DMS114 treated with DMSO at 0.1 percent for 48 hours (cell line): ENCODE measurements at regions not wholly inside any gene's neighbourhood (a gene's known extent, or its start where the extent isn't known, plus 50 kb on each side); places are given as distances from the start of the nearest gene placed in this dataset.

Experiments
- DNase-seq: peaks from one replicate; lab custom pipeline; 2025; ENCODE audit not compliant: unreplicated experiment; lab: John Stamatoyannopoulos, UW

GRCh38 chr16:5837007-5837670, 739.5 kb upstream of the EEF2KMT start:
- no peak for DNase-seq

GRCh38 chr16:5835876-5836275, 738.3 kb upstream of the EEF2KMT start:
- DNase-seq = no peak

DNA sequence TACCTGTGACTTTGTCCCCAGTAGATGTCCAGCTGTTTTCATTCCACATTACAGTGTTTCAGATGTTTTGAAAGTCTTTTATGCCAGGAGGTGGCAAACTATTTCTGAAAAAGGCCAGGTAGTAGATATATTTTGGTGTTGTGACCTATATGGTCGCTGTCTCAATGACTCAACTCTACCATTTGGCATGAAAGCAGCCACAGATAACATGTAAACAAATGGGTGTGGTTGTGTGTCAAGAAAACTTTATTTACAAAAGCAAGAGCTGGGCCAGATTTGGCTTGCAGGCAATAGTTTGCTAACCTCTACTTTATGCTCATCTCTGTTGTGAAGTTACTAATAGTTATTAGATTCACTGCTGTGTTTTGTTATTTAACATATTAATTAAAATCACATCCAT, 728.7 kb upstream of the EEF2KMT start:
- DNase-seq = no peak

DNA sequence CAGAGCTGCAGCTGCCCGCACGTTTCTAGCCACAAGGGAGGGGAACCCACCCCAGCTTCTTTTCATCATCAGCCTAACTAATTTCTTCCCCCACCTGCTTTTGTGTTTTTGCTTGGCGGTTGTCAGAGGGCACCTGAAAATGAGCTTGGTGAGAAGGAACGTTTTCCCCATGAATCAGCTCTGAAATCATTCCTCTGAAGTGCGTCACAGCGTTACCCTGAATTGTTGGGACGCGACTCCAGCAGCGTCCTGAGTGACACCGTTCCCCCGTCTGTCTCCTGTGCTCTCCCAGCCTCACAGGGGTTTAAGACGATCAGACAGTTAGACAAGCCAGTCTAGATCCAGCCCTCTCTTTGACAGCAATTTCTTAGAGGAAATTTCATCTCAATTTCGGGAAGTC, 722.9 kb upstream of the EEF2KMT start:
- DNase-seq = no peak

GRCh38 chr16:5815570-5816237, 718.1 kb upstream of the EEF2KMT start:
- DNase-seq = no peak

- DNase-seq = no peak
Observed at GRCh38 chr16:5801396-5801795, 703.8 kb upstream of the EEF2KMT start.

GRCh38 chr16:5793556-5793955, 696.0 kb upstream of the EEF2KMT start:
- no peak for DNase-seq

DNA sequence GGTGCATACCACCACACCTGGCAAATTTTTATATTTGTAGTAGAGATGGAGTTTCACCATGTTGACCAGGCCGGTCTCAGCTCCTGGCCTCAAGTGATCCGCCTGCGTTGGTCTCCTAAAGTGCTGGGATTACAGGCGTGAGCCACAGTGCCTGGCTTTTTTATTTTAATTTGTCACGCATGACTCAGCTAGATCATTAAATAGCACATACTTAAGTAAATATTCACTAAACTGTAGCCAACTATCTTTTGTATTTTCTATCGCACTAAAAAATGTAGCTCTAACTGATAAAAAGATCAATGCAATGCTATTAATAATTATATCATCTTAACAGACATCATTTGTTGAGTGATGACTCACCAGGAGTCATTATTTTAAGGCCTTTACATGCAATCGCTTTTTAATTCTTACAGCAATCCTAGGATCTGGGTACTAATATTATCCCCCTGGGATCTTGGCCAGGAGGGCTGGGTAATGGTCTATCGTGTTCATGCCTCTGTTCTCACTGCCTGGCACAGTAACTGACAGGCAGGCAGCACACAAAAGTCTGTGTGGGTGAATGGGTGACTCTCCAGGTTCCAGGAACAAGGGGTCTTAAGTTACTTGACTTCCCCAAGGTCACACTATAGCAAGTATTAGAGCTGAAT, 693.5 kb upstream of the EEF2KMT start:
- no peak for DNase-seq

- DNase-seq = no peak
Observed at GRCh38 chr16:5790512-5790911, 692.9 kb upstream of the EEF2KMT start.

- no peak for DNase-seq
Observed at GRCh38 chr16:5789033-5789432, 691.4 kb upstream of the EEF2KMT start.

GRCh38 chr16:5781436-5781835, 683.8 kb upstream of the EEF2KMT start:
- no peak for DNase-seq

GRCh38 chr16:5776876-5777275, 679.3 kb upstream of the EEF2KMT start:
- no peak for DNase-seq

DNA sequence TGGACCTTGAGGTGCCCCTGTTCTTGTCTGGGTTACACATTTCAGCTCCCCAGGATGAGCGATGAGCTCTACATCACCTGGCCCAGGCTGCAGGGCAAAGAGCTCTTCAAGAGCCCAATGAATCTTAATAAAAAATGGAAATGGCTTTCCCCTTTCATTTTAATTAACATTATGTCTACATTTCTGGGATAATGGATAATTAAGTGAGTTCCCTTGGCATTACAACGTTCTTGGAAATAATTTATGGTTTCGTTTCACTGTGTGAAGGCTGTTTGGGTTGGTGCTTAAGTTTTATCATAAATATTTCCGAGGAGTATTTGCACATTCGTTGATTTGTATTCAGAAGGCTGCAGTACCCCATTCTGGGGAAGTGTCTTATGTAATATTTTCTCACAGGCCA, 678.3 kb upstream of the EEF2KMT start:
- DNase-seq = no peak

- no peak for DNase-seq
Observed at GRCh38 chr16:5770118-5770517, 672.5 kb upstream of the EEF2KMT start.

- no peak for DNase-seq
Observed at GRCh38 chr16:5769513-5769912, 671.9 kb upstream of the EEF2KMT start.

GRCh38 chr16:5768445-5768844, 670.9 kb upstream of the EEF2KMT start:
- DNase-seq = no peak

DNA sequence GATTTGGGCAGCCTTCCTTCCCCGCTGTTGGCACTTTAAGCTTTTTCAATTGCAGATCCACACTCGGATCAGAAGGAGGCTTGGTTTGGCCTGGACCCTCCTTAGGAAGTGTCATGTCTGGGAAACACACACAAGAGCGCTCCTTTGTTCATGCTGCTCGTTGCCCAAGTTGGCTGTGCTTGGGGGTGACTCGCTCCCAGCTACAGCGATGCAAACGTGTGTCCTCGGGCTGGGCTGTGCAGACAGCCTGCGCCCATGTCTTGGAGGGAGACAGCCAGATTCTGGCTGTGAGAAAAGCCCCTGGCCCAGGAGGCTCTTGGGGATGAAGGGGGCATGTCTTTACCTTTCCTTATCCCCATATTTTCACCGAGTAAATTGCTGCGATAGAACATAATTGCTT, 665.6 kb upstream of the EEF2KMT start:
- DNase-seq = no peak

DNA sequence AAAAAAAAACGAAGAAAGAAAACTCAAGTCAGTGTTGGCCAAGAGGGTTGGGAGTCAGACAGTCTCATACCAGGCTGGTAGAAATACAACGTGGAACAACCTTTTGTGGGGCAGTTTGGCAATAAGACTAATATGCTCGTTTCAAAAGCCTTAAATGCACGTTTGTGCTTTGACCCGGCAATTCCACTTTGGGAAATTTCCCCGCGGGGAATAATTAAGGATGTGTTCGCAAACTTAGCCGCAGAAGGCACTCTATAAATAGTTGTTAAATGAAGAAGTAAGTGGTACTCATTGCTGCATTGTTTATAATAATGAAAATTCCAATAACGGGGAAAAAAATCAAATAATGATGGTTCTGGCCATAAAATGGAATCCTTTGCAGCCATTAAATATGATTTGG, 664.8 kb upstream of the EEF2KMT start:
- DNase-seq = no peak

DNA sequence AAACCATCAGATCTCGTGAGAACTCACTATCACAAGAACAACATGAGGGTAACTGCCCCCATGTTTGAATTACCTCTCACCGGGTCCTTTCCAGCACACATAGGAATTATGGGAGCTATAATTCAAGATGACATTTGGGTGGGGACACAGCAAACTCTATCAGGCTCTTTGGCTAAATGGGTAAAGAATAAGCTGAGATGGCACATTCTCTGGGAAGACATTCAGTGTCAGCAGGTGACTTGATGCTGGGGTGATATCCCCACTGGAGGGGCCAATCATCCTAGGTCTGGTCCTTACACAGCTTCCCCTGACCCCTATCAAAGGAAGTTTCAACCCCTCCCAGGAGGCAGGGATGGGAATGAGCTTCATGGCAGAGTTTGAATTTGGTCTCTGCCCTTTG, 664.0 kb upstream of the EEF2KMT start:
- no peak for DNase-seq

DNA sequence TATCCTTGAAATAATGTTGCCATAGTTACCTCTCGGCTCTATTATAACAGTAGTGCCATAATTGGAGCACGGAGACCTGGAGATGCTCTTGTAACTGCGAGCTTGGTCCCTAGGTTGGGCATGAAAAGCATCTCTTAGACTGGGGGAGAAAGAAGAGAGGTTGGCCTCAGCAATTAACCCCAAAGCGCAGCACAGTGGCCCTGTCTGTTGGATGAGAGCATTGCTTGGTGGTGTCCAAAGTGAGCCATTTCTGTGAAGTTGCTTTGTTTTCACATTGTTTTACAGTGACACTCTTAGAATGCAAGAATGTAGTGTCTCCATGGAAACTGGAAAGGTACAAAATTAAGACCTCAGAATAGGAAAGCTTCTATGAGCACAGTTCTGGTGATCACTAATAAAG, 660.7 kb upstream of the EEF2KMT start:
- no peak for DNase-seq

- no peak for DNase-seq
Observed at GRCh38 chr16:5756969-5757368, 659.4 kb upstream of the EEF2KMT start.

- DNase-seq = no peak
Observed at GRCh38 chr16:5753381-5753780, 655.8 kb upstream of the EEF2KMT start.

- no peak for DNase-seq
Observed at GRCh38 chr16:5751216-5751615, 653.6 kb upstream of the EEF2KMT start.
